ENCODE measurements at regions not wholly inside any gene's neighbourhood (a gene's known extent, or its start where the extent isn't known, plus 50 kb on each side); places are given as distances from the start of the nearest gene placed in this dataset.

- DNase-seq, result no peak
Measured at GRCh38 chr4:166658585-166658984, 575.7 kb downstream of the SPOCK3 start.

- DNase-seq, result no peak
Measured at GRCh38 chr4:166662266-166662843, 571.9 kb downstream of the SPOCK3 start.

- DNase-seq, result no peak
Measured at GRCh38 chr4:166670341-166670740, 564.0 kb downstream of the SPOCK3 start.

- DNase-seq, result no peak
Measured at GRCh38 chr4:166673911-166674310, 560.4 kb downstream of the SPOCK3 start.

GRCh38 chr4:166675411-166675810, 558.9 kb downstream of the SPOCK3 start:
- DNase-seq, result no peak

DNA sequence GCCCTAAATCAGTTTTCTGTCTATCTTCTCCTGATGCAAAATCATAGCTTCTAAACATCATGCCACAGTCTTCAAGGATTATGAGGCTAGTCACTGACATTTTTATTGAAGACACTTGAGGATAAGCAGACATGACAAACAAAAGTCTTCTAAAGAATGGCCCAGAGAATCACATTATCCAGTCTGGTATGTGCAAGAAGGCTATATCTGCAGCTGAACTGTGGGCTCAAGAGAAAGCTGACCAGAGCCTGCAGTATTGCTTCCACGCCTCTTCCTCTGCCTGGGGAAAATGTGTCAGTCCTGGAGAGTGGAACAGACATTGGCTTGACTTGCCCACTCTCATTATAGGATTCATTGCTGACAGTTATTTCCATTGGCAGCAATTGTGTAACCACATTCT, 553.5 kb downstream of the SPOCK3 start:
- no peak for DNase-seq

DNA sequence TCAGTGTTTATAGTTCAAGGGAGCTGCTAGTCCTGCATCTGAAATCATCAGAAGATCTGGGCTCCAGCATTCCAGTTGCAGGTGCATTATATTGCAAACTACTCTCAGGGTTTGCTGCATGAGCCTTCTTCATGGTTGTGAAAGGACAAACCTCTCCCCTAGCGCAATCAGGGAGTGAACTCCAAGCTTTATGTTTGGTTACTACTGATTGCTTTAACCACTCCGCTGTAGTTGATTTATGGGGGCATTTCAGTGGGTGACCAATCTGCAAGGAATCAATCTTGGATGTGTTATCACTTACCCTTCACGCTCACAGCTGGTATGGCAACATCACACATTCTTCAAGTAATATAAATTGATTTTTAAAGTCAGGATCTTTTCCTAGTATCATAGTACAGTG, 552.1 kb downstream of the SPOCK3 start:
- DNase-seq, result no peak

Measured in suppressor macrophage treated with lipopolysaccharide for 4 hours (primary cell).